ENCODE measurements at regions not wholly inside any gene's neighbourhood (a gene's known extent, or its start where the extent isn't known, plus 50 kb on each side); places are given as distances from the start of the nearest gene placed in this dataset.
"Not testable (repeated sequence)": the region's sequence is repeated elsewhere in the genome, so short reads cannot be mapped to it uniquely, and the experiment has no call there.

DNA sequence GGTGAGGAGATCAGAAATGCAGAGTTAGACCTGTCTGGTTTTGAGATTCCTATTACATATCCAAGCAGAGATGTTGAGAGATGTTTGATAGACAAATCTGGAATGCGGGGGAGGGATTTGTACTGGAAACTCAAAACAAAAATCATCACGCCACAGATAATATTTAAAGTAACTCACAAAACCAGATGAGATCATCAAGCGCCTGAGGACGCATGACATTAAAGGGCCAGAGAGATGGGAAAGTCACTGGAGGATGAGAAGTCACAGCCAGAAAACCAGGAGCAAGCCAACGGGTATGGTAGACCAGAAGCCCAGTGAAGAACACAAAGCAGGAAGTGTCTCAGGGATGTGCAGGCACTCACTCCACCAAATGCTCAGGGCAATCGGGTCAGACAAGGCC is 87.7 kb downstream of the DLL1 start:
- Histone ChIP-seq H3K4me3 (ENCODE audit: low read depth in 1 of 2, low read length in 2 of 2) (no peak overlapping the region), H3K27ac (ENCODE audit: low read depth, low read length) (no peak overlapping the region), H3K9me3 (ENCODE audit: low read length) (no peaks in the 10 kb centered on the region), H3K27me3 (ENCODE audit: control insufficient read depth in 1 of 2, insufficient read depth in 2 of 2, low read length in 2 of 2) (no peaks in the 10 kb centered on the region), H3K36me3 (ENCODE audit: insufficient read depth, low read length) (no peaks in the 10 kb centered on the region), H3K9ac (ENCODE audit: low read length) (no peak overlapping the region), H3K4me1 (ENCODE audit: insufficient read depth, low read length) (no peaks in the 10 kb centered on the region)

DNA sequence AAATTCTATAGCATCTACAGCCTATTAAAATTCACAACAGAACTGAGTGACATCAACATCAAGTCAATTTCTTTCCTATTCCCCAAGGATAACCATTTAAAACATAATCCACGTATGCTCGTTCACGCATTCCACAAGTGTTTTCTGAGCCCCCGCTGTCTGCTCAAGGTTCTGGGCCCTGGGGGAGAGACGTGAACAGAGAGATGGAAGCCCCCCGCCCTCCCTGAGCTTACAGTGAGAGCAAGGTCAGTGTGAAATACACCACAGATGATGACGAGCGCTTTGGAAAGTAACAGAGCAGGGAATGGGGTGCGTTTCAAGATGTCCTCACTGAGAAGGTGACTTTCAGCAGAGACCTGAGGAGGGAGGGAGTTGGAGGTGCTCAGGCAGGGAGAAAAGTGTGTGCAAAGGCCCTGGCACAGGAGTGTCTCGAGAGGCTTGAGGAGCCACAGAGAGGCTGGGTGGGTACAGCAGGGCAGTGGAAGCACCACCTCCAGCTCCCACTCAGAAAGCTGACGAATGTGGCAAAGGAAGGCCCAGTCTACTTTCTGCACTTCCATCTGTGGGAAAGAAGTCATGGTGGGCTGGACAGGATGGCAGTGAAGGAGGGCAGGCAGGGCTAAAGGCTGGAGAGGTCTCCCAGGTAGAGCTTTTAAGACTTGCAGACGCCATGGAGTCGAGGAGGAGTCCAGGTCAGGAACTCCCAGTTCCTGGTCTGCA is 88.3 kb downstream of the DLL1 start:
- no peaks in the 10 kb centered on the region for H3K4me1 ChIP-seq (ENCODE audit: insufficient read depth, low read length)
- H3K36me3 ChIP-seq (ENCODE audit: insufficient read depth, low read length), result no peaks in the 10 kb centered on the region
- H3K9me3 ChIP-seq (ENCODE audit: low read length), result no peaks in the 10 kb centered on the region
- H3K27me3 ChIP-seq (ENCODE audit: control insufficient read depth in 1 of 2, insufficient read depth in 2 of 2, low read length in 2 of 2), result no peaks in the 10 kb centered on the region
- no peak overlapping the region for H3K27ac ChIP-seq (ENCODE audit: low read depth, low read length)
- no peak overlapping the region for H3K4me3 ChIP-seq (ENCODE audit: low read depth in 1 of 2, low read length in 2 of 2)
- H3K9ac ChIP-seq (ENCODE audit: low read length), result no peak overlapping the region

DNA sequence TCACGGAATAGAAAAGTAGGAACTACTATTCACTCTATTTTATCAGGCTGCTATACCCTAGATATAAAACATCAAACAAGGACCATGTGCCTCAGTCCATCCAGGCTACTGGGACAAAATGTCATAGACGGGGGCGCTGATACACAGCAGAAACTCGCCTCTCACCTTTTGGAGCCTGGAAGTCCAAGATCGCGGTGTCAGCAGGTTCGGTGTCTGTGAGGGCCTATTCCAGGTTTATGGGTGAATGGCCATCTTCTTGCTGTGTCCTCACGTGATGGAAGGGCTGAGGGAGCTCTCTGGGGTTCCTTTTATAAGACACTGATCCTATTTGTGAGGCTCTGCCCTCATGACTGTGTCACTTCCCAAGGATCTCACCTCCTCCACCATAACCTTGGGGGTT is 89.5 kb downstream of the DLL1 start:
- no peak overlapping the region for H3K4me3 ChIP-seq (ENCODE audit: low read depth in 1 of 2, low read length in 2 of 2)
- H3K9me3 ChIP-seq (ENCODE audit: low read length), result peaks cover 6% of the 10 kb centered on the region
- H3K9ac ChIP-seq (ENCODE audit: low read length), result no peak overlapping the region
- H3K4me1 ChIP-seq (ENCODE audit: insufficient read depth, low read length), result no peaks in the 10 kb centered on the region
- no peaks in the 10 kb centered on the region for H3K36me3 ChIP-seq (ENCODE audit: insufficient read depth, low read length)
- no peak overlapping the region for H3K27ac ChIP-seq (ENCODE audit: low read depth, low read length)
- H3K27me3 ChIP-seq (ENCODE audit: control insufficient read depth in 1 of 2, insufficient read depth in 2 of 2, low read length in 2 of 2), result no peaks in the 10 kb centered on the region

DNA sequence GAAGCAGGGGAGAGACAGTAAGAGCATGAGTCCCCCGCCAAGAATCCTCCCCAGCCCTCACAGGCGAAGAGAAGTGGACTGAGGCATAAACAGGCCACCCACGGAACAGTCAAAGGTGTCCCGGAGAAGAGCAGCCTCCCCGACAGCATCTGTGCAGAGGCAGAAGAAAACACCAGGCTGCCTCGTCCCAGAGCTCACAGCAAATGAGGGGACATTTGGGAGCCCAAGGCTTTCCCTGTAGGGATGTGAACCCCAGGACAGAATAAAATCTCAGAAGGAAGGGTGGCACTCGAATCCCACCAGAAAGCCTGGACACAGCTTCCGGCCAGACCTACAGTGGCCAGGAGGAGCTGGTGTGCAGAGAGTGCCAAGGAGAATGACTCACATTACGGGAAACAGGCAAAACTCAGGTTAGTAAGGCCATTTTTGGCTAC is 90.4 kb downstream of the DLL1 start:
- H3K4me1 ChIP-seq (ENCODE audit: insufficient read depth, low read length), result no peaks in the 10 kb centered on the region
- H3K27me3 ChIP-seq (ENCODE audit: control insufficient read depth in 1 of 2, insufficient read depth in 2 of 2, low read length in 2 of 2), result no peaks in the 10 kb centered on the region
- H3K27ac ChIP-seq (ENCODE audit: low read depth, low read length), result no peak overlapping the region
- no peaks in the 10 kb centered on the region for H3K36me3 ChIP-seq (ENCODE audit: insufficient read depth, low read length)
- H3K9ac ChIP-seq (ENCODE audit: low read length), result no peak overlapping the region
- peaks cover 6% of the 10 kb centered on the region for H3K9me3 ChIP-seq (ENCODE audit: low read length)
- H3K4me3 ChIP-seq (ENCODE audit: low read depth in 1 of 2, low read length in 2 of 2), result no peak overlapping the region

DNA sequence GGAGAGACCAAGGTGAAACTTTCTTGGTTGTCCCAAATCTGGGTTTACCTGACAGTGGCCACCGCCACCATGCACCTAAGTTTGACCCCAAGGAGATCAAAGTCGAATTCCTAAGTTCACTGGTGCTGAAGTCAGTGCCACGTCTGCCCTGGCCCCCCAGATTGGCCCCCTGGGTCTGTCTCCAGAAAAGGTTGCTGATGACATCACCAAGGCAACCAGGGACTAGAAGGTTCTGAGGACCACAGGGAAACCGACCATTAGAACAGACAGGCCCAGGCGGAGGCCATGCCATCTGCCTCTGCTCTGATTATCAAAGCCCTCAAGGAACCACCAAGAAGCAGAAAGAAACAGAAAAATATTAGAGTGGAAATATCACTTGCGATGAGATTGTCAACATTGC is 91.2 kb downstream of the DLL1 start:
- H3K27me3 ChIP-seq (ENCODE audit: control insufficient read depth in 1 of 2, insufficient read depth in 2 of 2, low read length in 2 of 2), result no peaks in the 10 kb centered on the region
- H3K4me1 ChIP-seq (ENCODE audit: insufficient read depth, low read length), result no peaks in the 10 kb centered on the region
- no peak overlapping the region for H3K9ac ChIP-seq (ENCODE audit: low read length)
- H3K4me3 ChIP-seq (ENCODE audit: low read depth in 1 of 2, low read length in 2 of 2), result no peak overlapping the region
- no peaks in the 10 kb centered on the region for H3K36me3 ChIP-seq (ENCODE audit: insufficient read depth, low read length)
- H3K27ac ChIP-seq (ENCODE audit: low read depth, low read length), result no peak overlapping the region
- H3K9me3 ChIP-seq (ENCODE audit: low read length), result peaks cover 6% of the 10 kb centered on the region

DNA sequence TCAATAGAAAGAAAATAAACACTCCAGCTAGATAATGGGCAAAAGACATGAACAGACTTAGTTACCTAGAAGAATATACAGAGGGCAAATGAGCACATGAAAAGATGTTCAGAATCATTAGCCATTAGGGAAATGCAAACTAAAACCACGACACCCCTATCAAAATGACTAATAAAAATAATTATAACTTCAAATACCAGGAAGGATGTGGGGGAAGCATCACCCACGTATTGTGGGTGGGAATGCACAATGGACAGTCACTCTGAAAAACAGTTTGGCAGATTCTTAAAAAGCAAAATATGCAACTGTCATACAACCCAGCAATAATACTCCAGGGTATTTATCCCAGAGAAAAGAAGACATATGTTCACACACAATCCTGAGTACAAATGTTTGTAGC is 92.6 kb downstream of the DLL1 start:
- H3K9me3 ChIP-seq (ENCODE audit: low read length), result peaks cover 6% of the 10 kb centered on the region
- no peak overlapping the region for H3K27ac ChIP-seq (ENCODE audit: low read depth, low read length)
- no peaks in the 10 kb centered on the region for H3K4me1 ChIP-seq (ENCODE audit: insufficient read depth, low read length)
- no peak overlapping the region for H3K9ac ChIP-seq (ENCODE audit: low read length)
- no peaks in the 10 kb centered on the region for H3K27me3 ChIP-seq (ENCODE audit: control insufficient read depth in 1 of 2, insufficient read depth in 2 of 2, low read length in 2 of 2)
- no peak overlapping the region for H3K4me3 ChIP-seq (ENCODE audit: low read depth in 1 of 2, low read length in 2 of 2)
- H3K36me3 ChIP-seq (ENCODE audit: insufficient read depth, low read length), result no peaks in the 10 kb centered on the region

DNA sequence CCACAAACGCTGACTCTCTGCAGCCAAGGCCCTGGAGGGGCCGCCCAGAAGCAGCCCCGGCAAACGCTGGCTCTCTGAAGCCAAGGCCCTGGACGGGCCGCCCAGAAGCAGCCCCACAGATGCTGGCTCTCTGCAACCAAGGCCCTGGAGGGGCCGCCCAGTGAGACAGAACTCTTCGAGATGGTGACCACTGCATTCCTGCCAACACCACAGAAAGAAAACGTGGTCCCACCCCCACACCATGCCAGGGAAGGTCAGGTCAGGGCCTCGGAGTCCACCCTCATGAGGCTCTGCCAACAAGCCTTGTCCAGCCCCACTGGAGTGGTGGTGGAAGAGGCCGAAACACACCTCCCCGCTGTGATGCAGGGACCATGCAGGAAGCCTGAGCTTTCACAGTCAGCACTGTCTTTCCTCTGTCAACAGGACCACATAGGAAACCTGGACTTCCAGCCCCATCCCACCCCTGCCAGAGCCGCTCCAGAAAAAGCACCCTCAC is 97.5 kb downstream of the DLL1 start:
- Histone ChIP-seq H3K4me1 (ENCODE audit: insufficient read depth, low read length) (no peaks in the 10 kb centered on the region), H3K4me3 (ENCODE audit: low read depth in 1 of 2, low read length in 2 of 2) (no peak overlapping the region), H3K27ac (ENCODE audit: low read depth, low read length) (no peak overlapping the region), H3K9ac (ENCODE audit: low read length) (no peak overlapping the region), H3K36me3 (ENCODE audit: insufficient read depth, low read length) (no peaks in the 10 kb centered on the region), H3K9me3 (ENCODE audit: low read length) (peaks cover 6% of the 10 kb centered on the region), H3K27me3 (ENCODE audit: control insufficient read depth in 1 of 2, insufficient read depth in 2 of 2, low read length in 2 of 2) (no peaks in the 10 kb centered on the region)

DNA sequence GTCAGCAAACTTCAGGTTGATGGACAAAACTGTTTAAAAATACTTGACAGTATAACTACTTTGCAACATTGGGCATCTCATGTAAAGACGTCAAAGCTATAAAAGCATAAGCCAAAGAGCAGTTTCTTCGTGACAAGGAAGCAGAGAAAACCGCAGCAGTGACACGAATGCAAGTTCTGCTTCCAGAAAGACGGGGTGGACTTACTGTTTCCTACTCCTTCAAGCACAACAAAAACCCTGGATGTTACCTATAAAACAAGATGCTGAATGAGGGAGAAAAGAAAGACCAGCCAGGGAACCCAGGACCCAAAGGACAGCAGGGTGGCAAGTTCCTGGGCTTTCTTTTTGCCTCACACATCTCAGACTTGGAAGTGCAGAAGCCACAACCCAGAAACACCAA is 98.0 kb downstream of the DLL1 start:
- Histone ChIP-seq H3K36me3 (ENCODE audit: insufficient read depth, low read length) (no peaks in the 10 kb centered on the region), H3K27me3 (ENCODE audit: control insufficient read depth in 1 of 2, insufficient read depth in 2 of 2, low read length in 2 of 2) (no peaks in the 10 kb centered on the region), H3K4me1 (ENCODE audit: insufficient read depth, low read length) (no peaks in the 10 kb centered on the region), H3K4me3 (ENCODE audit: low read depth in 1 of 2, low read length in 2 of 2) (no peak overlapping the region), H3K27ac (ENCODE audit: low read depth, low read length) (no peak overlapping the region), H3K9ac (ENCODE audit: low read length) (no peak overlapping the region), H3K9me3 (ENCODE audit: low read length) (peaks cover 6% of the 10 kb centered on the region)

DNA sequence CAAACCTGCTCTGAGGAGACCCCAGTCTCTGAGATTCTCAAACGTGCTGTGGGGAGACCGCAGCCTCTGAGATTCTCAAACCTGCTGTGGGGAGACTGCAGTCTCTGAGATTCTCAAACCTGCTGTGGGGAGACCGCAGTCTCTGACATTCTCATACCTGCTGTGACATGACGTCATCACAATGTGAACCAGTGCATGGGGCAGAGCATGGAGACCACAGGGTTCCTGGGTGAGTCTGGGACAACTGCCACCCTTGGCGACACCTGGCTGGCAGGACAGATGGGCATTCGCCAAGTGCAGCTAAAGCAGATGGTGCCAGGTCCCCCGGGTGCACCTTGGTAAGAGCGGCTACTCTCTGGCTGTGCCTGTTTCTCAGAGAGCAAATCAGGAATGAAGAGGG is 98.8 kb downstream of the DLL1 start:
- H3K4me3 ChIP-seq (ENCODE audit: low read depth in 1 of 2, low read length in 2 of 2); H3K36me3 ChIP-seq (ENCODE audit: insufficient read depth, low read length); H3K27me3 ChIP-seq (ENCODE audit: control insufficient read depth in 1 of 2, insufficient read depth in 2 of 2, low read length in 2 of 2); H3K9ac ChIP-seq (ENCODE audit: low read length); H3K27ac ChIP-seq (ENCODE audit: low read depth, low read length); H3K4me1 ChIP-seq (ENCODE audit: insufficient read depth, low read length); H3K9me3 ChIP-seq (ENCODE audit: low read length): not testable (repeated sequence)

DNA sequence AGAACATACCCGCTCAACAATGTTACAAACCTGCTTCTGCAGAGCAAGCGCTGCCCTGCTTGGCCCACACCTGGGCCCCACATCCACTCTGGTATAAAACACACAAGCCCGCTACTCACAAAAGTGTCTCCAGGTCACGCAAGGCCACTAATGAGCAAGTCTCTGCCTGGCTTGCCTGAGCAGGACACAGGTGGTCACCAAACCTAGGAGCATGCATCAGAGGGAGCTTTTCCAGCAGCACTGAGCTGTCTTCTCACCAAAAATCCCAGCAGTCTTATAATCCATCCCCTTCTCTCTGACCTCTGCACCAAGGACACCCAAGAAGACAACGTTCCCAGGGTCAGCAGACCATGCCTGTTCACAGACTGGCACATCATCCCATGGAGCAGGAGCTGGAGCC is 100.8 kb downstream of the DLL1 start:
- Histone ChIP-seq H3K27ac (ENCODE audit: low read depth, low read length) (no peak overlapping the region), H3K27me3 (ENCODE audit: control insufficient read depth in 1 of 2, insufficient read depth in 2 of 2, low read length in 2 of 2) (no peaks in the 10 kb centered on the region)

DNA sequence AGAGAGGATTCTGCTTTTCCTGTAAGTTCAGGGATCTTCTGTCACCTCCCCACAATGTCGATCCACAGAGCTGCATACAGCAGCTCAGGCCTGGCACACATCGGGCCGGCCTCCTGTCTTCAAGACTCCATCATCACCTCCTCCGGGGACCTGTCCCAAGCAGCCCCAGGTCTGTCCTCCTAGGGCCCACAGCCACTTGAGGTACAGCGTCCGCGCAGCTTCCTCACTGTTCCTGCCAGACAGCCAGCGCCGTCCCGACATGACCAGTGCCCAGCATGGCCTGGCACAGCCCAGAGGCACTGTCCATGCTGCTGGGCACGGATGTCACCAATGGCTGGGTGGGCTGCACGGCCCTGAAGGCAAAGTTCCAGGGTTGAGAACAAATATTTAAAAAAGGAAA is 101.6 kb downstream of the DLL1 start:
- no peaks in the 10 kb centered on the region for H3K27me3 ChIP-seq (ENCODE audit: control insufficient read depth in 1 of 2, insufficient read depth in 2 of 2, low read length in 2 of 2)
- no peaks in the 10 kb centered on the region for H3K36me3 ChIP-seq (ENCODE audit: insufficient read depth, low read length)
- H3K4me3 ChIP-seq (ENCODE audit: low read depth in 1 of 2, low read length in 2 of 2), result no peak overlapping the region
- H3K9ac ChIP-seq (ENCODE audit: low read length), result no peak overlapping the region
- H3K27ac ChIP-seq (ENCODE audit: low read depth, low read length), result no peak overlapping the region
- no peaks in the 10 kb centered on the region for H3K4me1 ChIP-seq (ENCODE audit: insufficient read depth, low read length)
- H3K9me3 ChIP-seq (ENCODE audit: low read length), result no peaks in the 10 kb centered on the region

More for the DNA sequence above, 100.8 kb downstream of the DLL1 start:
- Histone ChIP-seq H3K9me3 (ENCODE audit: low read length) (no peaks in the 10 kb centered on the region), H3K9ac (ENCODE audit: low read length) (no peak overlapping the region), H3K36me3 (ENCODE audit: insufficient read depth, low read length) (no peaks in the 10 kb centered on the region), H3K4me3 (ENCODE audit: low read depth in 1 of 2, low read length in 2 of 2) (no peak overlapping the region), H3K4me1 (ENCODE audit: insufficient read depth, low read length) (no peaks in the 10 kb centered on the region)

DNA sequence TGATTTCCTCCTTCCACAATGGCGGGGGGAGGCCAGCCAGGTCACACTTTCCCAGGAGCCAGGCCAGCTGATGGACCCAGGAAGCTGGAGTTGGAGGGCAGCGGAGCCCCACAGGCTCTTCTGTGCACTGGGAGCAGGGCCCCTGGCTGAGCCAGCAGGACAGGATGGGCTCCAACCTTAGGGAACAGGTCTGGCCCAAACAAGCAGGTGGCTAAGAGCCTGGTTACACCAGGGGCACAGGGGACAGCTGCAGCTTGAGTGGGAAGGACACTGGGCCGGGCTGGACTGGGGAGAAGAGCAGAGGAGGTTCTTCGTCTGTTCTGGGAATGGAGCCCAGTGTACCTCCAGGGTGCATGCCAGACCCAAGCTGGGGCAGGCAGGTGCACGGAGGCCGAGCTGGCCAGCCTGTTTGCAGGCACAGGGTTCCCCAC is 102.3 kb downstream of the DLL1 start:
- Histone ChIP-seq H3K27me3 (ENCODE audit: control insufficient read depth in 1 of 2, insufficient read depth in 2 of 2, low read length in 2 of 2) (no peaks in the 10 kb centered on the region), H3K27ac (ENCODE audit: low read depth, low read length) (no peak overlapping the region), H3K4me3 (ENCODE audit: low read depth in 1 of 2, low read length in 2 of 2) (no peak overlapping the region), H3K9ac (ENCODE audit: low read length) (no peak overlapping the region), H3K9me3 (ENCODE audit: low read length) (no peaks in the 10 kb centered on the region), H3K4me1 (ENCODE audit: insufficient read depth, low read length) (no peaks in the 10 kb centered on the region), H3K36me3 (ENCODE audit: insufficient read depth, low read length) (no peaks in the 10 kb centered on the region)

Data from muscle layer of colon (tissue), 2 donors.